ENCODE measurements at regions not wholly inside any gene's neighbourhood (a gene's known extent, or its start where the extent isn't known, plus 50 kb on each side); places are given as distances from the start of the nearest gene placed in this dataset.

GRCh38 chr1:81387446-81387845 lies 413.3 kb upstream of the ADGRL2 start:
- TF ChIP-seq CTCF (IDR thresholded peaks at IDR 0.05) (no peak), ZFX (IDR thresholded peaks at IDR 0.05; ENCODE audit: borderline replicate concordance) (no peak)
